Lower leg skin (tissue), 4 donors: ENCODE measurements at regions not wholly inside any gene's neighbourhood (a gene's known extent, or its start where the extent isn't known, plus 50 kb on each side); places are given as distances from the start of the nearest gene placed in this dataset.

Source experiments
- DNase-seq, 2 donors: peaks; one replicate each; pipeline ENCODE4 v3.0.0-alpha.2; 2019; ENCODE audit warnings: low spot score in 2 of 2
- H3K4me3 ChIP-seq: fragments of 200-600 bp; sonication (generic); 2 replicates; pipeline ENCODE4 v1.5.1; 2017; ENCODE audit warnings: mild to moderate bottlenecking, low read depth; ENCODE audit not compliant: poor library complexity, severe bottlenecking
- CTCF ChIP-seq, 3 donors: fragments of 450-650 bp; IDR thresholded peaks; one replicate each; pipeline ENCODE4 v1.5.1; 2016; ENCODE audit warnings: antibody characterized with exemption in 3 of 3, mild to moderate bottlenecking in 3 of 3, moderate library complexity in 2 of 3
- POLR2A ChIP-seq, 2 donors: fragments of 450-650 bp; IDR thresholded peaks; one replicate each; pipeline ENCODE4 v1.6.1; 2016 to 2017; ENCODE audit warnings: antibody characterized with exemption in 2 of 2, mild to moderate bottlenecking in 1 of 2, moderate library complexity in 1 of 2
- WGBS, 2 donors: methylation state at CpG; one replicate each; pipeline ENCODE4 v1.1.5; 2018; 5-methylcytosine and 5-hydroxymethylcytosine counted together
- intact Hi-C: fragments of 100-400 bp; cut with DNase I; formaldehyde crosslinking; loops from one replicate; pipeline ENCODE4 v1.15.0; 2023; ENCODE audit warnings: low total_unique reads

GRCh38 chr4:137212601-137213000, 319.7 kb downstream of the PCDH18 start:
- TF ChIP-seq CTCF (IDR thresholded peaks at IDR 0.05) (no peak), POLR2A (IDR thresholded peaks at IDR 0.05) (no peak)
- DNase-seq, result no peak
- no peak overlapping the region for H3K4me3 ChIP-seq
- intact Hi-C loops, result no loop called here

- TF ChIP-seq CTCF (IDR thresholded peaks at IDR 0.05), result no peak
- TF ChIP-seq POLR2A (IDR thresholded peaks at IDR 0.05), result no peak
- DNase-seq, result no peak
- 80 to 82% methylated on average over 2 of the region's 2 CpGs for WGBS, 2 donors
- H3K4me3 ChIP-seq, result no peak overlapping the region
- intact Hi-C loops, result no loop called here
These were observed 323.1 kb downstream of the PCDH18 start for GRCh38 chr4:137209240-137209639.

GRCh38 chr4:137206781-137207180, 325.5 kb downstream of the PCDH18 start:
- TF ChIP-seq CTCF (IDR thresholded peaks at IDR 0.05), result no peak
- TF ChIP-seq POLR2A (IDR thresholded peaks at IDR 0.05), result no peak
- 16% methylated on average over 1 of the region's 1 CpG for WGBS, 2 donors
- DNase-seq, result no peak
- intact Hi-C loops, result no loop called here
- H3K4me3 ChIP-seq, result no peak overlapping the region

GRCh38 chr4:137203601-137204000, 328.7 kb downstream of the PCDH18 start:
- TF ChIP-seq CTCF (IDR thresholded peaks at IDR 0.05), result no peak
- no peak overlapping the region for H3K4me3 ChIP-seq
- 60% methylated on average over 2 of the region's 2 CpGs for WGBS, 2 donors
- intact Hi-C loops, result no loop called here
- DNase-seq, result no peak

- intact Hi-C loops, result no loop called here
- H3K4me3 ChIP-seq, result no peak overlapping the region
- TF ChIP-seq CTCF (IDR thresholded peaks at IDR 0.05), result no peak
- no peak for TF ChIP-seq POLR2A (IDR thresholded peaks at IDR 0.05)
- DNase-seq, result no peak
- 37 to 53% methylated on average over 2 of the region's 2 CpGs for WGBS, 2 donors
These were observed 332.0 kb downstream of the PCDH18 start for GRCh38 chr4:137200322-137200721.

- intact Hi-C loops, result no loop called here
- 90 to 94% methylated on average over 4 of the region's 4 CpGs for WGBS, 2 donors
- no peak for DNase-seq
- no peak overlapping the region for H3K4me3 ChIP-seq
- no peak for TF ChIP-seq POLR2A (IDR thresholded peaks at IDR 0.05)
- TF ChIP-seq CTCF (IDR thresholded peaks at IDR 0.05), result no peak
These were observed 333.5 kb downstream of the PCDH18 start for GRCh38 chr4:137198791-137199190.
